ENCODE measurements at regions not wholly inside any gene's neighbourhood (a gene's known extent, or its start where the extent isn't known, plus 50 kb on each side); places are given as distances from the start of the nearest gene placed in this dataset.

DNA sequence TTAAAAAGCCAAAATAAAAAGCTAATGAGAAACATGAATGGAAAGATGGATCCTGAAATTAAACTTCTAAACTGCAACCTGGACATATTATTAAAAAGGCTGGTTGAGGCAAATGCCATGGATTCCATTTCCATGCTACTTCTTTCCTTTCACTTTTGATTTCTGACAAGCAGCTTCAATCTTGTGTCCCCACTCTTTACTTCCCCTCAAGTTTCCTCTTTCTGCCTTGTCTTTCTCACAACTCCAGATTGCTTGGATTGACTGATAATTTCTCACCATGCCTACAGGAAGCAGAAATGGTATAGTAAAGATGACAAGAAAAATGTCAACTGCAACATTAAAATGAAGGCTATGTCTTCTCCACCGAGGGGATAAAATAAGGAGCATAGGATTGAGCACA lies 1136.7 kb downstream of the TUSC7 start:
- Histone ChIP-seq H2AK5ac (ENCODE audit: low read depth, low read length) (no peak overlapping the region), H2BK20ac (ENCODE audit: low read length) (no peak overlapping the region), H4K5ac (ENCODE audit: insufficient read length, low read depth, low read length) (no peak overlapping the region), H3K23ac (ENCODE audit: insufficient read length) (no peak overlapping the region), H4K8ac (ENCODE audit: extremely low read depth, insufficient read depth, low read length) (no peak overlapping the region), H3K14ac (ENCODE audit: insufficient read length) (no peak overlapping the region), H4K20me1 (replicated peaks in 1 of 2; ENCODE audit: control insufficient read depth in 1 of 2, insufficient read depth in 2 of 2, low read length in 2 of 2) (no peaks in the 10 kb centered on the region), H2BK12ac (ENCODE audit: low read depth, low read length) (no peak overlapping the region), H3K27ac (ENCODE audit: low read depth, low read length) (no peak overlapping the region), H3K9me3 (ENCODE audit: insufficient read depth in 2 of 2, low read depth in 1 of 2, low read length in 1 of 2) (no peaks in the 10 kb centered on the region), H3K79me1 (ENCODE audit: low read depth, low read length) (no peaks in the 10 kb centered on the region), H2AFZ (ENCODE audit: low read length) (no peak overlapping the region), H3K4me1 (replicated peaks in 1 of 4; ENCODE audit: control insufficient read depth in 3 of 4, insufficient read depth in 4 of 4, low read length in 3 of 4) (no peaks in the 10 kb centered on the region), H3K79me2 (ENCODE audit: control insufficient read depth in 1 of 2, insufficient read depth in 2 of 2, low read length in 2 of 2) (no peaks in the 10 kb centered on the region), H3K27me3 (replicated peaks in 1 of 4; ENCODE audit: control insufficient read depth in 3 of 4, extremely low read depth in 1 of 4, insufficient read depth in 3 of 4, low read length in 3 of 4) (no peaks in the 10 kb centered on the region), H4K91ac (replicated peaks; ENCODE audit: insufficient read length, low read length) (no peak overlapping the region), H3K23me2 (ENCODE audit: low read depth, low read length) (no peaks in the 10 kb centered on the region), H3K4me2 (ENCODE audit: insufficient read depth in 1 of 2, low read depth in 2 of 2, low read length in 2 of 2) (no peak overlapping the region), H3K9ac (replicated peaks in 1 of 4; ENCODE audit: extremely low read depth in 1 of 4, low read depth in 3 of 4, low read length in 3 of 4) (no peak overlapping the region), H2BK5ac (ENCODE audit: low read depth, low read length) (no peak overlapping the region), H3K56ac (replicated peaks; ENCODE audit: insufficient read length, low read depth, low read length) (no peak overlapping the region), H3K4ac (replicated peaks; ENCODE audit: insufficient read length, low read depth, low read length) (no peak overlapping the region), H3K36me3 (ENCODE audit: control insufficient read depth in 2 of 4, insufficient read depth in 4 of 4, low read length in 3 of 4) (no peaks in the 10 kb centered on the region), H3K18ac (ENCODE audit: extremely low read depth, low read length) (no peak overlapping the region), H2BK15ac (ENCODE audit: low read length) (no peak overlapping the region), H2BK120ac (replicated peaks; ENCODE audit: low read depth, low read length) (no peak overlapping the region), H3K4me3 (ENCODE audit: extremely low read depth in 1 of 4, insufficient read depth in 2 of 4, low read depth in 3 of 4, low read length in 4 of 4) (no peak overlapping the region)
- FAIRE-seq (no peak), DNase-seq (ENCODE audit: low read depth in 1 of 2, low spot score in 2 of 2) (no peak)
- POLR2A ChIA-PET (ENCODE audit: partially characterized antibody) = no interaction called here
- WGBS, 2 experiments (ENCODE audit: extremely low coverage in 1 of 2, insufficient coverage in 1 of 2, insufficient read length in 1 of 2, insufficient replicate concordance in 2 of 2, low coverage in 1 of 2, low lambda C conversion rate in 2 of 2, missing lambda C conversion rate in 1 of 2) = 93% methylated on average over 1 of the region's 1 CpG; no CpG with 5 or more reads in 1 of the 2 experiments
- CTCF ChIA-PET (ENCODE audit: partially characterized antibody) = interaction anchor here (0.6 to 1.3 kb wide), 3 partner anchors 18 to 272 kb away, joined by 3 read pairs; no protein-coding TSS in a partner anchor
- TF ChIP-seq BCL11A (IDR thresholded peaks at IDR 0.05; ENCODE audit: low read depth in 2 of 2, low read length in 2 of 2) = no peak
- TF ChIP-seq KDM4A (IDR thresholded peaks at IDR 0.05; ENCODE audit: low read depth, low read length, severe bottlenecking) = no peak
